Vagina (tissue), 2 donors: ENCODE measurements at regions not wholly inside any gene's neighbourhood (a gene's known extent, or its start where the extent isn't known, plus 50 kb on each side); places are given as distances from the start of the nearest gene placed in this dataset.

ENCODE experiments used
- POLR2A ChIP-seq, 2 donors: fragments of 450-650 bp; IDR thresholded peaks; one replicate each; pipeline ENCODE4 v1.6.1; 2017; ENCODE audit warnings: antibody characterized with exemption in 2 of 2, mild to moderate bottlenecking in 2 of 2, moderate library complexity in 2 of 2
- POLR2AphosphoS5 ChIP-seq, 2 donors: sonication (generic); formaldehyde crosslinking; IDR thresholded peaks; one replicate each; pipeline ENCODE4 v1.9.0; 2017; ENCODE audit warnings: antibody characterized with exemption in 2 of 2, mild to moderate bottlenecking in 2 of 2, low read depth in 1 of 2; ENCODE audit not compliant: insufficient read depth in 1 of 2
- TF ChIP-seq, protein P1 (sequence below), 3 experiments: fragments of 450-650 bp in 2 of 3; fragments of 200-600 bp in 1 of 3; sonication (generic) in 1 of 3; IDR thresholded peaks; one replicate each; pipeline ENCODE4 v1.5.1; 2017 to 2019; ENCODE audit warnings: antibody characterized with exemption in 3 of 3, mild to moderate bottlenecking in 2 of 3, moderate library complexity in 2 of 3

- TF ChIP-seq, protein P1, sequence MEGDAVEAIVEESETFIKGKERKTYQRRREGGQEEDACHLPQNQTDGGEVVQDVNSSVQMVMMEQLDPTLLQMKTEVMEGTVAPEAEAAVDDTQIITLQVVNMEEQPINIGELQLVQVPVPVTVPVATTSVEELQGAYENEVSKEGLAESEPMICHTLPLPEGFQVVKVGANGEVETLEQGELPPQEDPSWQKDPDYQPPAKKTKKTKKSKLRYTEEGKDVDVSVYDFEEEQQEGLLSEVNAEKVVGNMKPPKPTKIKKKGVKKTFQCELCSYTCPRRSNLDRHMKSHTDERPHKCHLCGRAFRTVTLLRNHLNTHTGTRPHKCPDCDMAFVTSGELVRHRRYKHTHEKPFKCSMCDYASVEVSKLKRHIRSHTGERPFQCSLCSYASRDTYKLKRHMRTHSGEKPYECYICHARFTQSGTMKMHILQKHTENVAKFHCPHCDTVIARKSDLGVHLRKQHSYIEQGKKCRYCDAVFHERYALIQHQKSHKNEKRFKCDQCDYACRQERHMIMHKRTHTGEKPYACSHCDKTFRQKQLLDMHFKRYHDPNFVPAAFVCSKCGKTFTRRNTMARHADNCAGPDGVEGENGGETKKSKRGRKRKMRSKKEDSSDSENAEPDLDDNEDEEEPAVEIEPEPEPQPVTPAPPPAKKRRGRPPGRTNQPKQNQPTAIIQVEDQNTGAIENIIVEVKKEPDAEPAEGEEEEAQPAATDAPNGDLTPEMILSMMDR (IDR thresholded peaks at IDR 0.05), result no peak
- TF ChIP-seq POLR2AphosphoS5 (IDR thresholded peaks at IDR 0.05; ENCODE audit: insufficient read depth in 1 of 2, low read depth in 1 of 2) (no peak), POLR2A (IDR thresholded peaks at IDR 0.05) (no peak)
Measured at GRCh38 chr2:145813481-145813880, 1293.6 kb upstream of the ZEB2 start.
